ENCODE measurements at regions not wholly inside any gene's neighbourhood (a gene's known extent, or its start where the extent isn't known, plus 50 kb on each side); places are given as distances from the start of the nearest gene placed in this dataset.

DNA sequence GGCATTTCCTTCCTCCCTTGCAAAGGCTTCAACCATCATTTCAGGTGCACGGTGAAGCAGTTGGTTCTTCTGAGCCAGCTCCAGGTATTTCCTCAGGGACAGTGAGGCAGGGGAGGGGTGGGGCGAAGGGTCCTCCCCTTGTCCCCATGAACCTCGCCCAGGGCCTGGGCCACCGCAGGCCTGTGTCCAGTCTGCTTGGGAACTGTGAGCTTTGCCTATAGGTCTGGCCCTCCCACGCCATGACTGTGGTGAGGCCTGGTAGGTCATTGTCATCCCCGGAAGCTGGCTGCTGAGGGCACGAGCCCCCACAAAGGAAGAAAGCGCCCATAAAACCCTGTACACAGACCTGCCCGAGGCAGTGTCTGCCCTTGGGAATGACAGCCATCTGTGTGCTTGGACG is 134.3 kb downstream of the ACKR3 start:
- Histone ChIP-seq H3K27ac (no peak overlapping the region), H3K9me3 (no peaks in the 10 kb centered on the region), H3K4me3 (no peak overlapping the region), H3K27me3 (no peaks in the 10 kb centered on the region), H3K4me1 (no peaks in the 10 kb centered on the region), H3K36me3 (no peaks in the 10 kb centered on the region)
- TF ChIP-seq POLR2A (IDR thresholded peaks at IDR 0.05), result no peak
- no peak for TF ChIP-seq POLR2AphosphoS5 (IDR thresholded peaks at IDR 0.05)
- no peak for TF ChIP-seq EP300 (IDR thresholded peaks at IDR 0.05)
- TF ChIP-seq, protein P1, sequence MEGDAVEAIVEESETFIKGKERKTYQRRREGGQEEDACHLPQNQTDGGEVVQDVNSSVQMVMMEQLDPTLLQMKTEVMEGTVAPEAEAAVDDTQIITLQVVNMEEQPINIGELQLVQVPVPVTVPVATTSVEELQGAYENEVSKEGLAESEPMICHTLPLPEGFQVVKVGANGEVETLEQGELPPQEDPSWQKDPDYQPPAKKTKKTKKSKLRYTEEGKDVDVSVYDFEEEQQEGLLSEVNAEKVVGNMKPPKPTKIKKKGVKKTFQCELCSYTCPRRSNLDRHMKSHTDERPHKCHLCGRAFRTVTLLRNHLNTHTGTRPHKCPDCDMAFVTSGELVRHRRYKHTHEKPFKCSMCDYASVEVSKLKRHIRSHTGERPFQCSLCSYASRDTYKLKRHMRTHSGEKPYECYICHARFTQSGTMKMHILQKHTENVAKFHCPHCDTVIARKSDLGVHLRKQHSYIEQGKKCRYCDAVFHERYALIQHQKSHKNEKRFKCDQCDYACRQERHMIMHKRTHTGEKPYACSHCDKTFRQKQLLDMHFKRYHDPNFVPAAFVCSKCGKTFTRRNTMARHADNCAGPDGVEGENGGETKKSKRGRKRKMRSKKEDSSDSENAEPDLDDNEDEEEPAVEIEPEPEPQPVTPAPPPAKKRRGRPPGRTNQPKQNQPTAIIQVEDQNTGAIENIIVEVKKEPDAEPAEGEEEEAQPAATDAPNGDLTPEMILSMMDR (IDR thresholded peaks at IDR 0.05), result no peak
- 84 to 87% methylated on average over 10 of the region's 10 CpGs for WGBS, 2 donors
- intact Hi-C loops (cut with DNase I), result no loop called here
- no peak for DNase-seq

DNA sequence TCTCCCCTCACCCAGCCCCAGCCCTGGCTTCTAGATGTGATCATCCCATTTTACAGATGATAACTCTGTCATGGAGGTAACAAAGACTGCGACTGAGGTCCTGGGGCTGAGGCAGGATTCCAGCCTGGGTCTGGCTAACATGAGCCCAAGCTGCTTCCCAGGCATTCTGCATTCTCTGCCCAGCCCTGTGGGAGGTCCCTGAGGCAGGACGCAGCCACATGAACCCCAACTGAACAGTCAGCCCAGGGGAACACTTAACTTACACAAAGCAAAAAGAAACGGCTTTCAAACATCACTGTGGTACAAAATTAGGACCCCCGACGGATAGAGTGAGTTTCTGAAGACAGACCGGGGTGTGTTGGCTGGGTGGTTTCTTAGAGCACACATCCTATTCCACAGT is 135.3 kb downstream of the ACKR3 start:
- Histone ChIP-seq H3K9me3 (no peaks in the 10 kb centered on the region), H3K27me3 (no peaks in the 10 kb centered on the region), H3K27ac (no peak overlapping the region), H3K4me3 (no peak overlapping the region), H3K4me1 (no peaks in the 10 kb centered on the region), H3K36me3 (no peaks in the 10 kb centered on the region)
- TF ChIP-seq POLR2A (IDR thresholded peaks at IDR 0.05) (no peak), POLR2AphosphoS5 (IDR thresholded peaks at IDR 0.05) (no peak), EP300 (IDR thresholded peaks at IDR 0.05) (no peak)
- TF ChIP-seq, protein P1 (IDR thresholded peaks at IDR 0.05), result no peak
- WGBS, 2 donors, result 89 to 92% methylated on average over 6 of the region's 6 CpGs
- DNase-seq, result no peak
- intact Hi-C loops (cut with DNase I), result no loop called here

DNA sequence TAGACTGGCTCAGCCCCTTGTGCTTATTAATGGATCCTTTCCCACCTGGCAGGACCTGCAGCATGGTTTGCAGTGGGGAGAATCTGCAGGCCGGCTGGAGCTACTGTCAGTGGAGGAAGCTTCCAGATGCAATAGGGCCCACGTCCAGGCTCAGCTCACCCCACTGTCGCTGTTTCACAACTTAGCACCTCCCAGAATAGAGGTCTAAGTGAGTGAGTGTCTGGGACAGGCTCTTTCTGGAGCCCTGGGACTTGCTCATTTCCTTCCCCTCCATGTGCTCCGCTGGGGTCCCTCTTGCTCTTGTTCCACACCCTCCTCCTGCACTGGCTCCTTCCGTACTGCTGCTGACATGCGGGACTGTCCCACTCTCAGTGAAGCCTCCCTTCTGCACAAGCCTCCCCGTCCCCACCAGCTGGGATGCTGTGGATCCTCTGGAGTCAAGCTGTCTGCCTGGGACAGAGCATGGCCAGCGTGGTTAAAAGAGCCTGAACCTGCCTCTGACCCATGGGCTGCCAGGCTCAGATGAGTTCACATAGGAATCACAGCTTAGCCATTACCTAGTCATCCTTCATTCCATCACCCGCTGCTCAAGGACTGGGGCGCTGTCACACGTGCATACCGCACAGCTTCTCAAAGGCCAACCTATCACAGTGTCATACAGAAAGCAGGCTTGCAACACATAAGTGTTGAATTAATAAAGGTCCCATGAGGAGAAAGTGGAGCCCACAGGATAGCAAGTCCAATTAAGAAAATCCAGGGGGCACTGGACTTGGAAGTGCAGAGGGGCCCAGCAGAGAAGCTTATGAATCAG is 135.9 kb downstream of the ACKR3 start:
- Histone ChIP-seq H3K4me1 (no peaks in the 10 kb centered on the region), H3K9me3 (no peaks in the 10 kb centered on the region), H3K27ac (no peak overlapping the region), H3K36me3 (no peaks in the 10 kb centered on the region), H3K4me3 (no peak overlapping the region), H3K27me3 (no peaks in the 10 kb centered on the region)
- DNase-seq, result peak; percentile 80
- intact Hi-C loops (cut with DNase I), result no loop called here
- TF ChIP-seq POLR2AphosphoS5 (IDR thresholded peaks at IDR 0.05) (no peak), EP300 (IDR thresholded peaks at IDR 0.05) (no peak), POLR2A (IDR thresholded peaks at IDR 0.05) (no peak)
- TF ChIP-seq, protein P1 (IDR thresholded peaks at IDR 0.05), result no peak
- WGBS, 2 donors, result 79 to 83% methylated on average over 12 of the region's 12 CpGs

DNA sequence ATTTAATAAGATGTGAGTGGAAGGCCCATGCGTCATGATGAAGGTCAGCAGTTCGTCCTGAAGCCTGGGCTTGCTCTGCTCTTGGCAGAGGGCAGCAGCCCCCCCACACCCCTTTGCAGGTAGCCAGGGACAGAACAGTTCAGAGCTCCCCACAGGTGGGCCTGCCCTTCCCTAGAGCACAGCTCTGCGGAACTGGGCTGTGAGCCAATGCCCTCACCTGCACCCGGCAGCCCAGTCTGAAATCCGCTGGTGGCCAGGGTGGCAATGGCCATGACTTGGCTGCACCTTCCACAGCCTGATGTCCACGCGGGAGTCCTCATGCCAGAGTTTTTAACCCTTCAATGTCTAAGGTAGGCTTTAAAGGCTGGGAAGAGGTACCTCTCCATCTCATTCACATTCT is 136.7 kb downstream of the ACKR3 start:
- intact Hi-C loops (cut with DNase I), result no loop called here
- Histone ChIP-seq H3K4me1 (no peaks in the 10 kb centered on the region), H3K27ac (no peak overlapping the region), H3K4me3 (no peak overlapping the region), H3K9me3 (no peaks in the 10 kb centered on the region), H3K36me3 (no peaks in the 10 kb centered on the region), H3K27me3 (no peaks in the 10 kb centered on the region)
- TF ChIP-seq POLR2AphosphoS5 (IDR thresholded peaks at IDR 0.05) (no peak), POLR2A (IDR thresholded peaks at IDR 0.05) (no peak), EP300 (IDR thresholded peaks at IDR 0.05) (no peak)
- TF ChIP-seq, protein P1 (IDR thresholded peaks at IDR 0.05), result no peak
- DNase-seq, result no peak
- 50 to 82% methylated on average over 7 of the region's 7 CpGs for WGBS, 2 donors

DNA sequence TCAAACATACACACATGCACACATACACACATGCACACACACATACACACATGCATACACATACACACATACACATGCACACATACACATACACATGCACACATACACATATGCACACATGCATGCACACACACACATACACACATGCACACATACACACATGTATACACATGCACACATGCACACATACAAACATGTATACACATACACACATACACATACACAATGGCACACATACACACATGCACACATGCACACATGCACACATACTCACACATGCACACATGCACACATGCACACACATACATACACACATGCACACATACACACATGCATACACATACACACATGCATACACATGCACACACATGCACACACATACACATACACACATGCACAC is 137.2 kb downstream of the ACKR3 start:
- Histone ChIP-seq H3K36me3 (no peaks in the 10 kb centered on the region), H3K27me3 (no peaks in the 10 kb centered on the region), H3K4me3 (no peak overlapping the region), H3K27ac (no peak overlapping the region), H3K9me3 (no peaks in the 10 kb centered on the region), H3K4me1 (no peaks in the 10 kb centered on the region)
- intact Hi-C loops (cut with DNase I), result no loop called here
- no peak for DNase-seq
- TF ChIP-seq EP300 (IDR thresholded peaks at IDR 0.05), result no peak
- no peak for TF ChIP-seq POLR2A (IDR thresholded peaks at IDR 0.05)
- no peak for TF ChIP-seq POLR2AphosphoS5 (IDR thresholded peaks at IDR 0.05)
